DOHH2 (cell line): ENCODE measurements at regions not wholly inside any gene's neighbourhood (a gene's known extent, or its start where the extent isn't known, plus 50 kb on each side); places are given as distances from the start of the nearest gene placed in this dataset.

ENCODE experiments used
- CTCF ChIP-seq: fragments of 200-600 bp; sonication (generic); IDR thresholded peaks from one replicate; pipeline ENCODE4 v1.5.1; 2014; ENCODE audit warnings: antibody characterized with exemption, mild to moderate bottlenecking, low read depth, low read length; ENCODE audit not compliant: poor library complexity, severe bottlenecking
- EZH2phosphoT487 ChIP-seq: fragments of 200-600 bp; sonication (generic); IDR thresholded peaks from 2 replicates; pipeline ENCODE4 v1.6.1; 2017; ENCODE audit warnings: borderline replicate concordance, mild to moderate bottlenecking, antibody characterized with exemption, low read length, moderate library complexity, mixed read lengths

- TF ChIP-seq CTCF (no peak), EZH2phosphoT487 (no peak)
Measured at GRCh38 chr6:92706976-92707375, 712.4 kb downstream of the EPHA7 start.
